ENCODE measurements at regions not wholly inside any gene's neighbourhood (a gene's known extent, or its start where the extent isn't known, plus 50 kb on each side); places are given as distances from the start of the nearest gene placed in this dataset.

GRCh38 chr13:104920091-104920490 is 1615.4 kb downstream of the EFNB2 start:
- TF ChIP-seq CTCF (IDR thresholded peaks at IDR 0.05) (no peak), POLR2AphosphoS5 (IDR thresholded peaks at IDR 0.05; ENCODE audit: insufficient read depth in 1 of 2, low read depth in 1 of 2) (no peak), POLR2A (IDR thresholded peaks at IDR 0.05) (no peak)

All from vagina (tissue), 2 donors.